Activated naive CD4-positive, alpha-beta T cell treated with Interleukin-2 at 50 U/mL for 16 hours (primary cell): ENCODE measurements at regions not wholly inside any gene's neighbourhood (a gene's known extent, or its start where the extent isn't known, plus 50 kb on each side); places are given as distances from the start of the nearest gene placed in this dataset.
"Not testable (repeated sequence)": the region's sequence is repeated elsewhere in the genome, so short reads cannot be mapped to it uniquely, and the experiment has no call there.

Experiments
- DNase-seq: peaks from one replicate; pipeline ENCODE4 v3.0.0-alpha.2; 2020

- DNase-seq, result not testable (repeated sequence)
Measured at GRCh38 chr17:77533697-77534096, 392.9 kb downstream of the SEC14L1 start.

- DNase-seq, result no peak
Measured at GRCh38 chr17:77534137-77534536, 393.4 kb downstream of the SEC14L1 start.

- no peak for DNase-seq
Measured at GRCh38 chr17:77535435-77535834, 394.7 kb downstream of the SEC14L1 start.

GRCh38 chr17:77535892-77536291, 395.1 kb downstream of the SEC14L1 start:
- peak; percentile 12 for DNase-seq

- DNase-seq, result no peak
Measured at GRCh38 chr17:77537566-77537965, 396.8 kb downstream of the SEC14L1 start.

GRCh38 chr17:77540531-77540930, 399.8 kb downstream of the SEC14L1 start:
- DNase-seq, result no peak

GRCh38 chr17:77540975-77541374, 400.2 kb downstream of the SEC14L1 start:
- DNase-seq, result no peak

GRCh38 chr17:77542011-77542410, 401.2 kb downstream of the SEC14L1 start:
- no peak for DNase-seq

GRCh38 chr17:77542551-77543490, 402.1 kb downstream of the SEC14L1 start:
- peak; percentile 60 for DNase-seq

GRCh38 chr17:77543801-77544200, 403.0 kb downstream of the SEC14L1 start:
- DNase-seq, result no peak

GRCh38 chr17:77544347-77545110, 403.8 kb downstream of the SEC14L1 start:
- no peak for DNase-seq

GRCh38 chr17:77546772-77547241, 406.0 kb downstream of the SEC14L1 start:
- DNase-seq, result no peak

GRCh38 chr17:77548967-77549366, 408.2 kb downstream of the SEC14L1 start:
- no peak for DNase-seq

- DNase-seq, result no peak
Measured at GRCh38 chr17:77549726-77550366, 408.7 kb upstream of the TNRC6C start.

- DNase-seq, result no peak
Measured at GRCh38 chr17:77553459-77554066, 404.9 kb upstream of the TNRC6C start.

GRCh38 chr17:77555121-77555591, 403.3 kb upstream of the TNRC6C start:
- DNase-seq, result no peak

GRCh38 chr17:77555741-77556291, 402.7 kb upstream of the TNRC6C start:
- DNase-seq, result no peak

- no peak for DNase-seq
Measured at GRCh38 chr17:77556383-77557061, 402.0 kb upstream of the TNRC6C start.

GRCh38 chr17:77558846-77559626, 399.5 kb upstream of the TNRC6C start:
- no peak for DNase-seq

GRCh38 chr17:77560381-77560780, 398.1 kb upstream of the TNRC6C start:
- no peak for DNase-seq

- no peak for DNase-seq
Measured at GRCh38 chr17:77560841-77561240, 397.7 kb upstream of the TNRC6C start.
